ENCODE measurements at regions not wholly inside any gene's neighbourhood (a gene's known extent, or its start where the extent isn't known, plus 50 kb on each side); places are given as distances from the start of the nearest gene placed in this dataset.

- DNase-seq (ENCODE audit: low read depth): no peak
- Histone ChIP-seq H3K36me3 (ENCODE audit: control insufficient read depth, insufficient read depth, low read length) (no peaks in the 10 kb centered on the region), H3K4me3 (ENCODE audit: low read depth, low read length) (no peak overlapping the region), H3K27me3 (ENCODE audit: control insufficient read depth, insufficient read depth, low read length) (no peaks in the 10 kb centered on the region; the same call in 1 of the 2 replicates)
- ChIA-PET POLR2A (no interaction called here), CTCF (interaction anchor here (1.6 kb wide), 1 partner anchor 13 kb away, joined by 4 read pairs; no protein-coding TSS in a partner anchor)
- TF ChIP-seq CTCF (IDR thresholded peaks at IDR 0.05; ENCODE audit: insufficient read depth, low read depth, low read length): no peak
Observed at GRCh38 chr16:54425681-54426552, 139.3 kb upstream of the IRX3 start.

- TF ChIP-seq CTCF (IDR thresholded peaks at IDR 0.05; ENCODE audit: insufficient read depth, low read depth, low read length): no peak
- Histone ChIP-seq H3K27me3 (ENCODE audit: control insufficient read depth, insufficient read depth, low read length) (no peaks in the 10 kb centered on the region; the same call in 1 of the 2 replicates), H3K4me3 (ENCODE audit: low read depth, low read length) (no peak overlapping the region), H3K36me3 (ENCODE audit: control insufficient read depth, insufficient read depth, low read length) (no peaks in the 10 kb centered on the region)
- POLR2A ChIA-PET: no interaction called here
- CTCF ChIA-PET: no interaction called here
- no peak for DNase-seq (ENCODE audit: low read depth)
Observed at GRCh38 chr16:54425068-54425467, 138.5 kb upstream of the IRX3 start.

GRCh38 chr16:54424043-54424451 is 137.5 kb upstream of the IRX3 start:
- no peak for TF ChIP-seq CTCF (IDR thresholded peaks at IDR 0.05; ENCODE audit: insufficient read depth, low read depth, low read length)
- CTCF ChIA-PET: interaction anchor here (0.6 to 0.8 kb wide), 2 partner anchors 21 to 62 kb away, joined by 3 read pairs; no protein-coding TSS in a partner anchor
- Histone ChIP-seq H3K4me3 (ENCODE audit: low read depth, low read length) (no peak overlapping the region), H3K27me3 (ENCODE audit: control insufficient read depth, insufficient read depth, low read length) (no peaks in the 10 kb centered on the region; the same call in 1 of the 2 replicates), H3K36me3 (ENCODE audit: control insufficient read depth, insufficient read depth, low read length) (no peaks in the 10 kb centered on the region)
- POLR2A ChIA-PET: no interaction called here
- no peak for DNase-seq (ENCODE audit: low read depth)

GRCh38 chr16:54422569-54422978 is 136.0 kb upstream of the IRX3 start:
- no peak for TF ChIP-seq CTCF (IDR thresholded peaks at IDR 0.05; ENCODE audit: insufficient read depth, low read depth, low read length)
- ChIA-PET CTCF (no interaction called here), POLR2A (no interaction called here)
- Histone ChIP-seq H3K27me3 (ENCODE audit: control insufficient read depth, insufficient read depth, low read length) (no peaks in the 10 kb centered on the region; the same call in 1 of the 2 replicates), H3K36me3 (ENCODE audit: control insufficient read depth, insufficient read depth, low read length) (no peaks in the 10 kb centered on the region), H3K4me3 (ENCODE audit: low read depth, low read length) (no peak overlapping the region)
- no peak for DNase-seq (ENCODE audit: low read depth)

GRCh38 chr16:54422159-54422558 is 135.6 kb upstream of the IRX3 start:
- Histone ChIP-seq H3K4me3 (ENCODE audit: low read depth, low read length) (no peak overlapping the region), H3K36me3 (ENCODE audit: control insufficient read depth, insufficient read depth, low read length) (no peaks in the 10 kb centered on the region), H3K27me3 (ENCODE audit: control insufficient read depth, insufficient read depth, low read length) (no peaks in the 10 kb centered on the region; the same call in 1 of the 2 replicates)
- DNase-seq (ENCODE audit: low read depth): no peak
- ChIA-PET CTCF (no interaction called here), POLR2A (no interaction called here)
- no peak for TF ChIP-seq CTCF (IDR thresholded peaks at IDR 0.05; ENCODE audit: insufficient read depth, low read depth, low read length)

Measured in BJ (cell line).